ENCODE measurements at regions not wholly inside any gene's neighbourhood (a gene's known extent, or its start where the extent isn't known, plus 50 kb on each side); places are given as distances from the start of the nearest gene placed in this dataset.

DNA sequence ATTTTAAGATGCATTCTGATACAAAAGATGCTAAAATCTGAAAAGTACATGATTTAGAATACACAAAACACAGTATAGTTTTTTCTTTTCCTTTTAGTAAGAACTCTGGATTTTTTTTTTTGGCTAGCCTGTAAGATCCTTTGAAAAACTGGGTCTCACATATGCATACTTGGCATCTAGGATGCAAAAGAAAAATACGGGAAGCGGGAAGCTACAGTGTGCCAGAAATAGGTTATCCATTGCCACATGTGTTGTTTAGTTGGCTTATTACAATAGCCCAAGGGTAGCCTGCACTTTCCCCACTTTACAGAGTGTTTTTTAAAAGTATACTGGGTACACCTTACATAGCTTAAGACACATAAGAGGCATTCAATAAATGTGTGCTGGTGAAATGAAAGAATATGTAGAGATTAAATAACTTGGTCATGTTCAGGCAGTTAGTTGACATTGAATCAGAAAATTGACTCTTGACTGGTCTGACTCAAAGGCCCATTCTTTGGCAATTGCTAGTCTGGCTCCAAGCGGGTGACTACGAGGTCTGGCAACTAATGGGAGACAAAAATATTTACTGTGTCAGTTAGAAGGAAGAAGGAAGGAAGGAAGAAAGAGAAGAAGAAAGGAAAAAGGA, 286.8 kb upstream of the TRIB2 start:
- H3K4me3 ChIP-seq (ENCODE audit: control extremely low read depth in 1 of 5, extremely low read depth in 1 of 5, insufficient read depth in 1 of 5, low read depth in 2 of 5, low read length in 4 of 5): no peak overlapping the region
- H3K4me2 ChIP-seq (replicated peaks; ENCODE audit: low read depth, low read length, poor library complexity, severe bottlenecking): no peak overlapping the region
- Mint-ChIP-seq H3K4me1 (peaks cover 12% of the 10 kb centered on the region), H3K27me3 (no peaks in the 10 kb centered on the region), H3K27ac (no peak overlapping the region), H3K4me3 (no peak overlapping the region), H3K9me3 (ENCODE audit: insufficient read depth) (no peaks in the 10 kb centered on the region)
- H3K27me3 ChIP-seq (replicated peaks in 1 of 4; ENCODE audit: control extremely low read depth in 1 of 4, control insufficient read depth in 3 of 4, insufficient read depth in 4 of 4, low read length in 3 of 4): no peaks in the 10 kb centered on the region
- H3K9me3 ChIP-seq (ENCODE audit: control extremely low read depth in 1 of 3, control insufficient read depth in 2 of 3, insufficient read depth in 1 of 3, low read length in 2 of 3): no peaks in the 10 kb centered on the region
- H3K79me2 ChIP-seq (ENCODE audit: control insufficient read depth, insufficient read depth, low read length): no peaks in the 10 kb centered on the region
- WGBS (ENCODE audit: insufficient coverage): 100% methylated on average over 2 of the region's 4 CpGs
- H4K20me1 ChIP-seq (ENCODE audit: control insufficient read depth, insufficient read depth, low read length, poor library complexity, severe bottlenecking): no peaks in the 10 kb centered on the region
- DNase-seq (no peak), ATAC-seq (ENCODE audit: low read depth) (no peak)
- no peak overlapping the region for H3K9ac ChIP-seq (ENCODE audit: low read length)
- no peak overlapping the region for H3K27ac ChIP-seq (ENCODE audit: low read length in 2 of 2)
- ChIA-PET POLR2A (no interaction called here), CTCF (no interaction called here)
- peaks cover 11% of the 10 kb centered on the region in 2 donors for H3K4me1 ChIP-seq (ENCODE audit: control insufficient read depth in 2 of 2, insufficient read depth in 2 of 2, low read length in 2 of 2)
- intact Hi-C loops (cut with micrococcal nuclease): no loop called here
- H2AFZ ChIP-seq (ENCODE audit: insufficient read depth, low read depth, low read length, poor library complexity, severe bottlenecking): no peak overlapping the region
- TF ChIP-seq, protein P1, sequence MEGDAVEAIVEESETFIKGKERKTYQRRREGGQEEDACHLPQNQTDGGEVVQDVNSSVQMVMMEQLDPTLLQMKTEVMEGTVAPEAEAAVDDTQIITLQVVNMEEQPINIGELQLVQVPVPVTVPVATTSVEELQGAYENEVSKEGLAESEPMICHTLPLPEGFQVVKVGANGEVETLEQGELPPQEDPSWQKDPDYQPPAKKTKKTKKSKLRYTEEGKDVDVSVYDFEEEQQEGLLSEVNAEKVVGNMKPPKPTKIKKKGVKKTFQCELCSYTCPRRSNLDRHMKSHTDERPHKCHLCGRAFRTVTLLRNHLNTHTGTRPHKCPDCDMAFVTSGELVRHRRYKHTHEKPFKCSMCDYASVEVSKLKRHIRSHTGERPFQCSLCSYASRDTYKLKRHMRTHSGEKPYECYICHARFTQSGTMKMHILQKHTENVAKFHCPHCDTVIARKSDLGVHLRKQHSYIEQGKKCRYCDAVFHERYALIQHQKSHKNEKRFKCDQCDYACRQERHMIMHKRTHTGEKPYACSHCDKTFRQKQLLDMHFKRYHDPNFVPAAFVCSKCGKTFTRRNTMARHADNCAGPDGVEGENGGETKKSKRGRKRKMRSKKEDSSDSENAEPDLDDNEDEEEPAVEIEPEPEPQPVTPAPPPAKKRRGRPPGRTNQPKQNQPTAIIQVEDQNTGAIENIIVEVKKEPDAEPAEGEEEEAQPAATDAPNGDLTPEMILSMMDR (IDR thresholded peaks at IDR 0.05): peak; percentile 34
- no peak for TF ChIP-seq EZH2 (IDR thresholded peaks at IDR 0.05; ENCODE audit: borderline replicate concordance, insufficient read depth, low read depth, low read length, poor library complexity, severe bottlenecking)
- H3K36me3 ChIP-seq (replicated peaks in 1 of 2; ENCODE audit: control extremely low read depth in 1 of 2, control insufficient read depth in 1 of 2, extremely low read depth in 1 of 2, insufficient read depth in 2 of 2, low read length in 1 of 2): no peaks in the 10 kb centered on the region

- ChIA-PET POLR2A (no interaction called here), CTCF (interaction anchor here (0.7 kb wide), 1 partner anchor 103 kb away, joined by 3 read pairs; no protein-coding TSS in a partner anchor)
- Histone ChIP-seq H3K4me1 (ENCODE audit: control insufficient read depth in 2 of 2, insufficient read depth in 2 of 2, low read length in 2 of 2) (peaks cover 11% of the 10 kb centered on the region in 2 donors), H2AFZ (ENCODE audit: insufficient read depth, low read depth, low read length, poor library complexity, severe bottlenecking) (peak overlapping the region; percentile 59), H4K20me1 (ENCODE audit: control insufficient read depth, insufficient read depth, low read length, poor library complexity, severe bottlenecking) (no peaks in the 10 kb centered on the region), H3K9ac (ENCODE audit: low read length) (no peak overlapping the region), H3K9me3 (ENCODE audit: control extremely low read depth in 1 of 3, control insufficient read depth in 2 of 3, insufficient read depth in 1 of 3, low read length in 2 of 3) (no peaks in the 10 kb centered on the region), H3K4me3 (ENCODE audit: control extremely low read depth in 1 of 5, extremely low read depth in 1 of 5, insufficient read depth in 1 of 5, low read depth in 2 of 5, low read length in 4 of 5) (peak overlapping the region in 3 of 5 experiments; percentile 13 to 31 (median 14)), H3K36me3 (replicated peaks in 1 of 2; ENCODE audit: control extremely low read depth in 1 of 2, control insufficient read depth in 1 of 2, extremely low read depth in 1 of 2, insufficient read depth in 2 of 2, low read length in 1 of 2) (no peaks in the 10 kb centered on the region), H3K79me2 (ENCODE audit: control insufficient read depth, insufficient read depth, low read length) (no peaks in the 10 kb centered on the region), H3K27ac (ENCODE audit: low read length in 2 of 2) (peak overlapping the region in 1 of 2 donors; percentile 42), H3K4me2 (replicated peaks; ENCODE audit: low read depth, low read length, poor library complexity, severe bottlenecking) (peak overlapping the region; percentile 50), H3K27me3 (replicated peaks in 1 of 4; ENCODE audit: control extremely low read depth in 1 of 4, control insufficient read depth in 3 of 4, insufficient read depth in 4 of 4, low read length in 3 of 4) (no peaks in the 10 kb centered on the region)
- intact Hi-C loops (cut with micrococcal nuclease): no loop called here
- H3K4me3 Mint-ChIP-seq: peak overlapping the region; percentile 61
- peaks cover 14% of the 10 kb centered on the region for H3K4me1 Mint-ChIP-seq
- peak; percentile 48 for DNase-seq
- peak overlapping the region; percentile 42 for H3K27ac Mint-ChIP-seq
- H3K27me3 Mint-ChIP-seq: no peaks in the 10 kb centered on the region
- peak; percentile 24 for ATAC-seq (ENCODE audit: low read depth)
- no peak for TF ChIP-seq EZH2 (IDR thresholded peaks at IDR 0.05; ENCODE audit: borderline replicate concordance, insufficient read depth, low read depth, low read length, poor library complexity, severe bottlenecking)
- TF ChIP-seq, protein P1 (IDR thresholded peaks at IDR 0.05): no peak
- 70% methylated on average over 3 of the region's 6 CpGs for WGBS (ENCODE audit: insufficient coverage)
- H3K9me3 Mint-ChIP-seq (ENCODE audit: insufficient read depth): no peaks in the 10 kb centered on the region
Observed at GRCh38 chr2:12430407-12431133, 286.2 kb upstream of the TRIB2 start.

Data from B cell (primary cell).